ENCODE measurements at regions not wholly inside any gene's neighbourhood (a gene's known extent, or its start where the extent isn't known, plus 50 kb on each side); places are given as distances from the start of the nearest gene placed in this dataset.

GRCh38 chr22:27157666-27158370 is 500.4 kb downstream of the MIAT start (continued):
- no peak for TF ChIP-seq CHD7 (IDR thresholded peaks at IDR 0.05; ENCODE audit: insufficient replicate concordance, low read length)
- no peak for TF ChIP-seq PHF8 (conservative IDR thresholded peaks at IDR 0.05; ENCODE audit: low read depth, low read length)

All from H1 (cell line).